ENCODE measurements at regions not wholly inside any gene's neighbourhood (a gene's known extent, or its start where the extent isn't known, plus 50 kb on each side); places are given as distances from the start of the nearest gene placed in this dataset.
"Not testable (repeated sequence)": the region's sequence is repeated elsewhere in the genome, so short reads cannot be mapped to it uniquely, and the experiment has no call there.

- DNase-seq, result no peak
These were observed 239.1 kb downstream of the CHM start for GRCh38 chrX:85808217-85808616.

- not testable (repeated sequence) for DNase-seq
These were observed 275.0 kb downstream of the CHM start for GRCh38 chrX:85772391-85772790.

- no peak for DNase-seq
These were observed 281.7 kb downstream of the CHM start for GRCh38 chrX:85765651-85766050.

GRCh38 chrX:85723025-85723424 is 324.3 kb downstream of the CHM start:
- DNase-seq, result not testable (repeated sequence)

GRCh38 chrX:85703233-85703632 is 323.8 kb upstream of the POF1B start:
- not testable (repeated sequence) for DNase-seq

- DNase-seq, result no peak
These were observed 319.5 kb upstream of the POF1B start for GRCh38 chrX:85698921-85699320.

- DNase-seq, result no peak
These were observed 306.4 kb upstream of the POF1B start for GRCh38 chrX:85685843-85686242.

GRCh38 chrX:85666471-85666870 is 287.0 kb upstream of the POF1B start:
- no peak for DNase-seq

- DNase-seq, result not testable (repeated sequence)
These were observed 284.5 kb upstream of the POF1B start for GRCh38 chrX:85663970-85664369.

GRCh38 chrX:85630901-85631300 is 251.4 kb upstream of the POF1B start:
- DNase-seq, result no peak

- DNase-seq, result peak in 3 of 4 experiments; percentile 3 to 16 (median 11)
These were observed 247.9 kb upstream of the POF1B start for GRCh38 chrX:85627363-85627762.

- DNase-seq, result no peak
These were observed 243.2 kb upstream of the POF1B start for GRCh38 chrX:85622635-85623034.

GRCh38 chrX:85620466-85620865 is 241.0 kb upstream of the POF1B start:
- no peak for DNase-seq

GRCh38 chrX:85619962-85620361 is 240.5 kb upstream of the POF1B start:
- no peak for DNase-seq

GRCh38 chrX:85611926-85612325 is 232.5 kb upstream of the POF1B start:
- peak in 2 of 4 experiments; percentile 8 to 17 for DNase-seq

GRCh38 chrX:85592980-85593379 is 213.5 kb upstream of the POF1B start:
- DNase-seq, result no peak

- no peak for DNase-seq
These were observed 212.1 kb upstream of the POF1B start for GRCh38 chrX:85591536-85591935.

GRCh38 chrX:85590638-85591037 is 211.2 kb upstream of the POF1B start:
- DNase-seq, result no peak

- DNase-seq, result no peak
These were observed 194.3 kb upstream of the POF1B start for GRCh38 chrX:85573801-85574200.

- no peak for DNase-seq
These were observed 191.0 kb upstream of the POF1B start for GRCh38 chrX:85570496-85570895.

GRCh38 chrX:85569686-85570085 is 190.2 kb upstream of the POF1B start:
- no peak for DNase-seq

GRCh38 chrX:85569096-85569495 is 189.6 kb upstream of the POF1B start:
- DNase-seq, result no peak

GRCh38 chrX:85561231-85561630 is 181.8 kb upstream of the POF1B start:
- DNase-seq, result no peak

GRCh38 chrX:85544609-85545008 is 165.1 kb upstream of the POF1B start:
- peak in 1 of 4 experiments; percentile 0 for DNase-seq

GRCh38 chrX:85543866-85544265 is 164.4 kb upstream of the POF1B start:
- no peak for DNase-seq

- not testable (repeated sequence) for DNase-seq
These were observed 149.7 kb upstream of the POF1B start for GRCh38 chrX:85529141-85529540.
